Activated CD8-positive, alpha-beta T cell treated with anti-CD3 and anti-CD28 coated beads for 36 hours (primary cell): ENCODE measurements at regions not wholly inside any gene's neighbourhood (a gene's known extent, or its start where the extent isn't known, plus 50 kb on each side); places are given as distances from the start of the nearest gene placed in this dataset.

Experiments
- ATAC-seq: fragments of 200-7000 bp; cut with Tn5 transposase; one replicate; pipeline ENCODE4 v1.10.0; 2021; ENCODE audit warnings: mild to moderate bottlenecking, moderate library complexity
- CTCF ChIA-PET: fragments of 350-600 bp; sonication (Branson Sonifier 250); formaldehyde crosslinking; loops from one replicate; lab custom pipeline; 2021; ENCODE audit warnings: antibody characterized with exemption; lab: Charles Lee
- POLR2A ChIA-PET: fragments of 350-600 bp; sonication (Branson Sonifier 250); formaldehyde crosslinking; loops from one replicate; lab custom pipeline; 2021; ENCODE audit warnings: antibody characterized with exemption; lab: Charles Lee
- DNase-seq: peaks from one replicate; pipeline ENCODE4 v3.0.0-alpha.2; 2020
- H3K27ac Mint-ChIP-seq: one replicate; pipeline ENCODE4 v1.8.0; 2021; ENCODE audit warnings: mild to moderate bottlenecking, mixed read lengths
- H3K27me3 Mint-ChIP-seq: one replicate; pipeline ENCODE4 v1.8.0; 2021; ENCODE audit warnings: mixed read lengths
- H3K36me3 Mint-ChIP-seq: one replicate; pipeline ENCODE4 v1.8.0; 2021; ENCODE audit warnings: low read depth, mixed read lengths
- H3K4me1 Mint-ChIP-seq: one replicate; pipeline ENCODE4 v1.8.0; 2021; ENCODE audit warnings: low read depth, mixed read lengths
- H3K4me3 Mint-ChIP-seq: one replicate; pipeline ENCODE4 v1.8.0; 2021; ENCODE audit warnings: mild to moderate bottlenecking, moderate library complexity, mixed read lengths
- H3K9me3 Mint-ChIP-seq: one replicate; pipeline ENCODE4 v1.8.0; 2021; ENCODE audit warnings: mixed read lengths
- intact Hi-C: fragments of 100-400 bp; cut with micrococcal nuclease; formaldehyde crosslinking; loops from one replicate; pipeline ENCODE4 v1.10.0; 2022
- TF ChIP-seq, protein P1 (sequence below): fragments of 200-600 bp; IDR thresholded peaks from one replicate; pipeline ENCODE4 v1.8.0; 2022; ENCODE audit warnings: antibody characterized with exemption, mild to moderate bottlenecking

GRCh38 chr9:78436873-78437272 lies 139.9 kb downstream of the PSAT1 start:
- Mint-ChIP-seq H3K27me3 (peaks cover 15% of the 10 kb centered on the region), H3K4me1 (peaks cover 5% of the 10 kb centered on the region), H3K36me3 (peaks cover under 1% of the 10 kb centered on the region), H3K27ac (no peak overlapping the region), H3K9me3 (no peaks in the 10 kb centered on the region), H3K4me3 (no peak overlapping the region)
- CTCF ChIA-PET, result interaction anchor here (0.9 kb wide), 1 partner anchor 12 kb away, joined by 3 read pairs; no protein-coding TSS in a partner anchor
- intact Hi-C loops, result no loop called here
- TF ChIP-seq, protein P1, sequence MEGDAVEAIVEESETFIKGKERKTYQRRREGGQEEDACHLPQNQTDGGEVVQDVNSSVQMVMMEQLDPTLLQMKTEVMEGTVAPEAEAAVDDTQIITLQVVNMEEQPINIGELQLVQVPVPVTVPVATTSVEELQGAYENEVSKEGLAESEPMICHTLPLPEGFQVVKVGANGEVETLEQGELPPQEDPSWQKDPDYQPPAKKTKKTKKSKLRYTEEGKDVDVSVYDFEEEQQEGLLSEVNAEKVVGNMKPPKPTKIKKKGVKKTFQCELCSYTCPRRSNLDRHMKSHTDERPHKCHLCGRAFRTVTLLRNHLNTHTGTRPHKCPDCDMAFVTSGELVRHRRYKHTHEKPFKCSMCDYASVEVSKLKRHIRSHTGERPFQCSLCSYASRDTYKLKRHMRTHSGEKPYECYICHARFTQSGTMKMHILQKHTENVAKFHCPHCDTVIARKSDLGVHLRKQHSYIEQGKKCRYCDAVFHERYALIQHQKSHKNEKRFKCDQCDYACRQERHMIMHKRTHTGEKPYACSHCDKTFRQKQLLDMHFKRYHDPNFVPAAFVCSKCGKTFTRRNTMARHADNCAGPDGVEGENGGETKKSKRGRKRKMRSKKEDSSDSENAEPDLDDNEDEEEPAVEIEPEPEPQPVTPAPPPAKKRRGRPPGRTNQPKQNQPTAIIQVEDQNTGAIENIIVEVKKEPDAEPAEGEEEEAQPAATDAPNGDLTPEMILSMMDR, result no peak
- ATAC-seq (no peak), DNase-seq (no peak)
- POLR2A ChIA-PET, result no interaction called here

DNA sequence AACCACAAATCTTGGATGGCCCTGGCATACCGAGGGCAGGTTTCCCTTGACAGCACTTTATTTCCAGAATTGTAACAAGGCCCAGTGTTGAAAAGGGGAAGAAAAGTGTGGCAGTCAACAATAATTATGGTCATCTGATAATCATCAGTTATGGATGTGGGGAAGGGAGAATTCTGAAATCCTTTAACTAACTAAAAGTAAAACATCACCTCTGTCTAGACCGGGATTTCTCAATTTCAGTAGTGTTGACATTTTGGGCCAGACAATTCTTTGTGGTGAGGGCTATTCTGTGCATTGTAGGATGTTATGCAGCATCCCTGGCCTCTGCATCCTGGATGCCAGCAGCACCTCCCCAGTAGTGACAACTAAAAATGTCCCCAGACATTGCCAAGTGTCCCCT lies 140.4 kb downstream of the PSAT1 start:
- no peaks in the 10 kb centered on the region for H3K36me3 Mint-ChIP-seq
- no peaks in the 10 kb centered on the region for H3K9me3 Mint-ChIP-seq
- ATAC-seq (no peak), DNase-seq (no peak)
- no peak overlapping the region for H3K4me3 Mint-ChIP-seq
- POLR2A ChIA-PET, result no interaction called here
- intact Hi-C loops, result no loop called here
- no peak overlapping the region for H3K27ac Mint-ChIP-seq
- TF ChIP-seq, protein P1, result no peak
- CTCF ChIA-PET, result interaction anchor here (0.9 to 3.3 kb wide), 2 partner anchors 11 kb away, joined by 3 to 24 read pairs; no protein-coding TSS in a partner anchor
- peaks cover 15% of the 10 kb centered on the region for H3K27me3 Mint-ChIP-seq
- H3K4me1 Mint-ChIP-seq, result peaks cover 5% of the 10 kb centered on the region

DNA sequence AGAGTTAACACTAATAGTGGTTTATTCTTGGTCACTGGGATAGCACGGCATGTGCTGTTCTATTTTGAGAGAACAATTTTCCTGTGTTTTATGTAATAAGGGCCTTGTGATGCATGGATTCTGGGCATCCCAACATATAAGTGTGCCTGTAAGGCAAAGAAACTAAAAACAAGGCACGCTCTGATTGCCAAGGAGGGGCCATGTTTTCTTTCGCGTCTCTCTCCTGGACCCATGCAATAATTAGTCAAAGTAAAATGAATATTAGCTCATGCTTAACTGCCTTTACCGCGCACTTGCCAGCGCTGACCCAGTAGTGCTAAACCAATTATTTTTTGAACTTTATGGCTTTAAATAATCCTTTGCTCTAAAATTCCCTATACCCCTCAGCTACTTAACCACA lies 140.9 kb downstream of the PSAT1 start:
- H3K27ac Mint-ChIP-seq, result no peak overlapping the region
- H3K9me3 Mint-ChIP-seq, result no peaks in the 10 kb centered on the region
- ChIA-PET POLR2A (no interaction called here), CTCF (interaction anchor here (0.7 to 3.3 kb wide), 4 partner anchors 11 to 47 kb away, joined by 3 to 24 read pairs (median 14); no protein-coding TSS in a partner anchor)
- TF ChIP-seq, protein P1, result no peak
- DNase-seq (no peak), ATAC-seq (no peak)
- H3K4me1 Mint-ChIP-seq, result peaks cover 5% of the 10 kb centered on the region
- H3K36me3 Mint-ChIP-seq, result no peaks in the 10 kb centered on the region
- intact Hi-C loops, result no loop called here
- peaks cover 15% of the 10 kb centered on the region for H3K27me3 Mint-ChIP-seq
- no peak overlapping the region for H3K4me3 Mint-ChIP-seq

GRCh38 chr9:78438211-78438610 lies 141.3 kb downstream of the PSAT1 start:
- Mint-ChIP-seq H3K27me3 (peaks cover 15% of the 10 kb centered on the region), H3K27ac (no peak overlapping the region), H3K36me3 (no peaks in the 10 kb centered on the region), H3K4me1 (peaks cover 5% of the 10 kb centered on the region), H3K9me3 (no peaks in the 10 kb centered on the region), H3K4me3 (no peak overlapping the region)
- intact Hi-C loops, result no loop called here
- TF ChIP-seq, protein P1, result no peak
- CTCF ChIA-PET, result interaction anchor here (0.7 to 3.3 kb wide), 4 partner anchors 10 to 47 kb away, joined by 3 to 24 read pairs (median 14); no protein-coding TSS in a partner anchor
- POLR2A ChIA-PET, result no interaction called here
- ATAC-seq, result no peak
- no peak for DNase-seq

GRCh38 chr9:78438780-78439179 lies 141.9 kb downstream of the PSAT1 start:
- DNase-seq (no peak), ATAC-seq (no peak)
- Mint-ChIP-seq H3K4me1 (peaks cover 5% of the 10 kb centered on the region), H3K4me3 (no peak overlapping the region), H3K36me3 (no peaks in the 10 kb centered on the region), H3K27ac (no peak overlapping the region), H3K9me3 (no peaks in the 10 kb centered on the region), H3K27me3 (peaks cover 15% of the 10 kb centered on the region)
- ChIA-PET POLR2A (no interaction called here), CTCF (interaction anchor here (0.6 to 3.3 kb wide), 24 partner anchors 8 to 1912 kb away, joined by 3 to 24 read pairs (median 4); no protein-coding TSS in a partner anchor)
- TF ChIP-seq, protein P1, result no peak
- intact Hi-C loops, result no loop called here
